ENCODE measurements at regions not wholly inside any gene's neighbourhood (a gene's known extent, or its start where the extent isn't known, plus 50 kb on each side); places are given as distances from the start of the nearest gene placed in this dataset.

GRCh38 chr12:28704477-28705169 is 444.5 kb upstream of the FAR2 start:
- no peak for DNase-seq (ENCODE audit: low spot score)
- TF ChIP-seq, protein P1, sequence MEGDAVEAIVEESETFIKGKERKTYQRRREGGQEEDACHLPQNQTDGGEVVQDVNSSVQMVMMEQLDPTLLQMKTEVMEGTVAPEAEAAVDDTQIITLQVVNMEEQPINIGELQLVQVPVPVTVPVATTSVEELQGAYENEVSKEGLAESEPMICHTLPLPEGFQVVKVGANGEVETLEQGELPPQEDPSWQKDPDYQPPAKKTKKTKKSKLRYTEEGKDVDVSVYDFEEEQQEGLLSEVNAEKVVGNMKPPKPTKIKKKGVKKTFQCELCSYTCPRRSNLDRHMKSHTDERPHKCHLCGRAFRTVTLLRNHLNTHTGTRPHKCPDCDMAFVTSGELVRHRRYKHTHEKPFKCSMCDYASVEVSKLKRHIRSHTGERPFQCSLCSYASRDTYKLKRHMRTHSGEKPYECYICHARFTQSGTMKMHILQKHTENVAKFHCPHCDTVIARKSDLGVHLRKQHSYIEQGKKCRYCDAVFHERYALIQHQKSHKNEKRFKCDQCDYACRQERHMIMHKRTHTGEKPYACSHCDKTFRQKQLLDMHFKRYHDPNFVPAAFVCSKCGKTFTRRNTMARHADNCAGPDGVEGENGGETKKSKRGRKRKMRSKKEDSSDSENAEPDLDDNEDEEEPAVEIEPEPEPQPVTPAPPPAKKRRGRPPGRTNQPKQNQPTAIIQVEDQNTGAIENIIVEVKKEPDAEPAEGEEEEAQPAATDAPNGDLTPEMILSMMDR (IDR thresholded peaks at IDR 0.05; ENCODE audit: extremely low read depth, missing control alignments) = no peak

DNA sequence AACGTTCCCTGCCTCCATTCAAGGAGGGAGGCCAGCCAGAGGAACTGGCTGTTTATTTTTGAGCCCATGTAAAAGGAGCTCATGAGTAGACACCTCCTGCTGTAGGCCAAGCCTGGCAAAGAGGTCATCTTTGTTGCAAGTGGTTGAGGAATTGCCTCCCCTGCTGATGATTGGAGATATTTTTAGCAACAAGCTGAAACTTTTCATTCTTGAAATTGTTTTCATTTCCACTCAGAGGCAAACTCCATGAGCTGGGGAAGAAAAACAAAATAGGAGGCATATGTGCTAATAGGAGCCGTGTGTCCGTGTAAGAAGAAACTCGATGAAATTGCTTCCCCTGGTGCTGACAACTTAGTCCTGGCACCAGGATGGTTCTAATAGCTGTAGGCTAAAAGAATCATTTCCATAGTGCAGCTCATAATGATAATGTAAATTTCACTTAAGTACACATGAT is 440.1 kb upstream of the FAR2 start:
- no peak for DNase-seq (ENCODE audit: low spot score)
- TF ChIP-seq, protein P1 (IDR thresholded peaks at IDR 0.05; ENCODE audit: extremely low read depth, missing control alignments) = no peak

DNA sequence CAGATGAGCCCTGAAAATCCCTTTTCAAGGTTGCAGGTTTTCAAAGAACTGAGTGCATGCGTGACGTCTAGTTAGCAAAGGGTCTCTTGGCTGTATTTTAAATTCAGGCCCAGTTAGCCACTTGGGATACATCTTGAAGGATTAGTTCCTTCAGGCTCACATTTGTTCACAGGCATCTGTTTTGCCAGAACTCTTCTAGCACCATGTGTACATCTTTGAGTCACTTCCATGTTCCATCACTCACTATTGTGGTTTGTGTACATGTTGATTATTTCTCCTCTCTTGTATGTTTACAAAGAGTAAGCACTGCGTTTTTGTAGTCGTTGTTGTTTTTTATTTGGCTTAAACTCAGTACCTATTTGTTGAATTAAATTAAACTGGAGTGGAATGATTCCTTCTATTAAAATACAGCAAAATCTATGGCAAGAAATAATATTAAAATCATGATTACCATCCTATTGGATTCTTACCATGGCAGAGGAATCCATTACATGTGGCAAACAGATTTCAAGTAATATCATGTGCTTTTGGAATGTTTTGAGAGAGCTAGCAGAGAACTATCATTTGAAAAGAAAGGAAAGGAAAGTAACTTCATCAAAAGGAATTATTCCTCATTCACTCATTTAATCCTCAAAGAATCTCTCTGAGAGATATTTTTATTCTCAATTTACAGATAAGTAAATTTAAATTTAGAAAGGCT is 438.9 kb upstream of the FAR2 start:
- DNase-seq (ENCODE audit: low spot score) = no peak
- TF ChIP-seq, protein P1 (IDR thresholded peaks at IDR 0.05; ENCODE audit: extremely low read depth, missing control alignments) = no peak

DNA sequence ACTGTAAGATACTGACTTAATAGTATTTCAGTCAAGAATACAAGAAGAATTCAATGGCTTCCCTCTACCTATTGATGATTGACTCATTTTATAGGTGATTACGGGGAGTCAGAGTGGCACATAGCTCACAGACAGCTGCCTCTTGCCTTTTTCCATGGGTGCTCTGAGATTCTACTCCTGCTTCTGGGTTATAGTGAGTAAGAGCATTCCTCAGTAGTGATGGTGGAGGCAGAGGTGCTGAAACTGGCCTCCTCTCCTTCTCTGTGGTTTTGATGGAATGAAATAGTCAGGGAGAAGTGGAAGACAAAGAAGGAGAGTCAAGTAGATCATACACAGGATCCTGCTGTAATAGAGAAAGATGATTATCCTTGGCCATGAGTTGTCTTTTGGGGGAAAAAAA is 438.2 kb upstream of the FAR2 start:
- DNase-seq (ENCODE audit: low spot score) = no peak
- TF ChIP-seq, protein P1 (IDR thresholded peaks at IDR 0.05; ENCODE audit: extremely low read depth, missing control alignments) = no peak

- TF ChIP-seq, protein P1 (IDR thresholded peaks at IDR 0.05; ENCODE audit: extremely low read depth, missing control alignments) = no peak
- no peak for DNase-seq (ENCODE audit: low spot score)
These were observed 437.7 kb upstream of the FAR2 start for GRCh38 chr12:28711421-28711820.

GRCh38 chr12:28742791-28743190 is 406.3 kb upstream of the FAR2 start:
- DNase-seq (ENCODE audit: low spot score) = no peak

More at GRCh38 chr12:28742791-28743190, 406.3 kb upstream of the FAR2 start:
- TF ChIP-seq, protein P1 (IDR thresholded peaks at IDR 0.05; ENCODE audit: extremely low read depth, missing control alignments) = no peak
